Prostate gland (tissue), 2 donors: ENCODE measurements at regions not wholly inside any gene's neighbourhood (a gene's known extent, or its start where the extent isn't known, plus 50 kb on each side); places are given as distances from the start of the nearest gene placed in this dataset.

Experiments
- CTCF ChIP-seq, 4 experiments: fragments of 200-600 bp in 2 of 4; fragments of 450-650 bp in 2 of 4; sonication (generic) in 2 of 4; IDR thresholded peaks; 1 replicate in 3 of 4; 2 replicates in 1 of 4; pipeline ENCODE4 v1.5.1; 2016 to 2019; ENCODE audit warnings: antibody characterized with exemption in 4 of 4, mild to moderate bottlenecking in 2 of 4, moderate library complexity in 2 of 4
- POLR2AphosphoS5 ChIP-seq: sonication (generic); formaldehyde crosslinking; IDR thresholded peaks from one replicate; pipeline ENCODE4 v1.6.1; 2017; ENCODE audit warnings: antibody characterized with exemption

GRCh38 chr5:158485604-158486081 lies 614.1 kb downstream of the EBF1 start:
- TF ChIP-seq CTCF (IDR thresholded peaks at IDR 0.05), result no peak
- no peak for TF ChIP-seq POLR2AphosphoS5
